ENCODE measurements at regions not wholly inside any gene's neighbourhood (a gene's known extent, or its start where the extent isn't known, plus 50 kb on each side); places are given as distances from the start of the nearest gene placed in this dataset.
"Not testable (repeated sequence)": the region's sequence is repeated elsewhere in the genome, so short reads cannot be mapped to it uniquely, and the experiment has no call there.

DNA sequence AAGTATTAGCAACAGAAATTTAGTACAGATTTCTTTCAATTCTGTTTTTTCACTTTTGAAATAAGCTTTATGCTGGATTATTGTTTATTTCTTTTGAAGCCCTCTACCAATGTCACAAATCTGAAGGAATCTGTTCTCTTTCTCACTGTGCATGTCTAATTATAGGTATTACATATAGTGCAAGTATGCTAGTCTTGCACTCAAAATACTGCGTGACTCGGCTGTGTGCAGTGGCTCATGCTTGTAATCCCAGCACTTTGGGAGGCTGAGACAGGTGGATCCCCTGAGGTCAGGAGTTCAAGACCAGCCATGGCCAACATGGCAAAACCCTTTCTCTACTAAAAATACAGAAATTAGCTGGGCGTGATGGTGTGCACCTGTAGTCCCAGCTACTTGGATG, 95.8 kb upstream of the PLAAT1 start:
- POLR2A ChIA-PET: no interaction called here
- no peak for TF ChIP-seq CTCF (IDR thresholded peaks at IDR 0.05; ENCODE audit: insufficient read depth, low read depth, low read length)
- no peak overlapping the region for H3K4me3 ChIP-seq (ENCODE audit: low read depth, low read length)
- no peak for DNase-seq (ENCODE audit: low read depth)
- no peaks in the 10 kb centered on the region for H3K36me3 ChIP-seq (ENCODE audit: control insufficient read depth, insufficient read depth, low read length)
- H3K27me3 ChIP-seq (ENCODE audit: control insufficient read depth, insufficient read depth, low read length): no peaks in the 10 kb centered on the region
- CTCF ChIA-PET: no interaction called here

DNA sequence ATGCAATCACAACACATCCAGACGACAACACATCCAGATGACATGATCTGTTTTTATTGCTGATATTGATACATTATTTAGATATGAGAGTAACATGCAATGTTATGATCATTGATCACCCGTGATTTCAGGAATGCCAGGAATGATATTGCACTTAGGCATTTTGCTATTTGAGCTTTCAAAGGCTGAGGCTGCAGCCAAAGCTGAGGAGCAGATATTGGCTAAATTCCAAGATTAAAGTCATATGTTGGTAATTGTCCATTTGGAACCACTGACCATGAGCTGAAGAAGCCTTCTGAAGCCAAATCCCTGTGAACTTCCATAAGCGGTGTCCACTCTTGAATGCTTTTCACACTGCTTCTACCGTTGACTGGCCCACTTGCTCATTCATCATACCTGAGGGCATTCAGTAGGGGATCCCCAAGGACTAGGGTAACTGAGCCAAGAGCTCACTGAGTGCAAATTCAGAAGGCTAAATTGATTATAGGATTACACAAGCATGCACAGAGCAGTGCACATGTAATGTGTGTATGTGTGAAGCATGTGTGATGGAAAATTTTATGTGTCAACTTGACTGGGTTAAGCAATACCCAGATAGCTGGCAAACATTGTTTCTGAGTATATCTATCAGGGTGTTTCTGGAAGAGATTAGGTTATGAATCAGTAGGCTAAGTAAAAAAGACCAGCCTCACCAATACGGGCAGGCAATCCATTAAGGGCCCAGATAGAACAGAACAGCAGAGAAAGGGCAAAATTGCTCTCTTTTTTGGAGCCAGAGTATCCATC, 92.1 kb upstream of the PLAAT1 start:
- no peak overlapping the region for H3K4me3 ChIP-seq (ENCODE audit: low read depth, low read length)
- ChIA-PET CTCF (no interaction called here), POLR2A (no interaction called here)
- no peaks in the 10 kb centered on the region for H3K27me3 ChIP-seq (ENCODE audit: control insufficient read depth, insufficient read depth, low read length)
- DNase-seq (ENCODE audit: low read depth): no peak
- no peaks in the 10 kb centered on the region for H3K36me3 ChIP-seq (ENCODE audit: control insufficient read depth, insufficient read depth, low read length)
- no peak for TF ChIP-seq CTCF (IDR thresholded peaks at IDR 0.05; ENCODE audit: insufficient read depth, low read depth, low read length)

DNA sequence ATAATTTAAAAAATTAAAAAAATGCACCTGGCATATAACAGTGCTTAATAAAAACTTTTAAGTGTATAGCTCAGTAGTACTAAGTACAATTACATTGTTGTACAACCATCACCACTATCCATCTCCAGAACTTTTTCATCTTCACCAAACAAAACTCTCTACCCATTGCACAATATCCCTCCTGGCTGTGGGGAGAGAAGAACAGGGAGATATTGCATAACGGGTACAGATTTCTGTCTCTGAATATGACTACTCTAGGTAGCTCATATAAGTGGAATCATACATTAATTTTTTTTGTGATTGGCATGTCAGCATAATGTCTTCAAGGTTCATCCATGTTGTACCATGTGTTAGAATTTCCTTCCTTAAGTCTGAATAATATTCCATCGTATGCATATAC, 91.0 kb upstream of the PLAAT1 start:
- ChIA-PET POLR2A (no interaction called here), CTCF (no interaction called here)
- Histone ChIP-seq H3K36me3 (ENCODE audit: control insufficient read depth, insufficient read depth, low read length) (no peaks in the 10 kb centered on the region), H3K4me3 (ENCODE audit: low read depth, low read length) (no peak overlapping the region), H3K27me3 (ENCODE audit: control insufficient read depth, insufficient read depth, low read length) (no peaks in the 10 kb centered on the region)
- DNase-seq (ENCODE audit: low read depth): no peak
- TF ChIP-seq CTCF (IDR thresholded peaks at IDR 0.05; ENCODE audit: insufficient read depth, low read depth, low read length): no peak

DNA sequence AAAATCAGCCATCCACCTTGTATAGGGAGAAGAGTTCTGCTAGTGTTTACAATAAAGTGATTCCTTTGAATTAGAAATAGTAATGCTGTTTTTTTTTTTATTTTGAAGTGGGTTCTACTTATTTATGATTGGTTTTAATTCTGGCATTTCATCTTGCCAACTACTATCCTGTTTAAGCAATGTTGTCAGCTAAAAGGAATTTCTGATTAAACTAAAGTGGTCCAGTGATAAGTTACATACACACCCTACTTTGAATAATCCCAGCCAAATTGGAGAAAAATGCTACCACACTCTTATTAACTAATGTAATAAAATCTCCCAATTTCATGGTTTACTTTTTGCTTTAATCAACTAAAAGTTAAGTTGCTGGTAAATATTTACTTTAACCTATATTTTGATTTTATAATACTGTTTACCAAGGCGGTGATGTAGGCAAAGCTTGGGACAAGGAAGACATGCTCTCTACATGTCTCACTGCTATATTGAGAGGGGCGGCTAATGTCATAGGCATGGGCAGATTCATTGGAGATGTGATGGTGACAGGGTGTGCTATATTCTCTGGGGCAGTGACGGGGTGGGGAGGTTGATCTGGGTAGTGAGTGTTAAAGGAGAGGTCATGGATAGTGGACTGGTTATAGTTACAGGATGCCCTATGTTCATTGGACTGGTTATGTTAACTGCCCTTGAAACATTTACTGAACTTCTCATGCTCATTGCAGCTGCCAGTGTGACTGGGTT, 85.8 kb upstream of the PLAAT1 start:
- CTCF ChIA-PET; DNase-seq (ENCODE audit: low read depth); POLR2A ChIA-PET; H3K27me3 ChIP-seq (ENCODE audit: control insufficient read depth, insufficient read depth, low read length); H3K36me3 ChIP-seq (ENCODE audit: control insufficient read depth, insufficient read depth, low read length); H3K4me3 ChIP-seq (ENCODE audit: low read depth, low read length): not testable (repeated sequence)

DNA sequence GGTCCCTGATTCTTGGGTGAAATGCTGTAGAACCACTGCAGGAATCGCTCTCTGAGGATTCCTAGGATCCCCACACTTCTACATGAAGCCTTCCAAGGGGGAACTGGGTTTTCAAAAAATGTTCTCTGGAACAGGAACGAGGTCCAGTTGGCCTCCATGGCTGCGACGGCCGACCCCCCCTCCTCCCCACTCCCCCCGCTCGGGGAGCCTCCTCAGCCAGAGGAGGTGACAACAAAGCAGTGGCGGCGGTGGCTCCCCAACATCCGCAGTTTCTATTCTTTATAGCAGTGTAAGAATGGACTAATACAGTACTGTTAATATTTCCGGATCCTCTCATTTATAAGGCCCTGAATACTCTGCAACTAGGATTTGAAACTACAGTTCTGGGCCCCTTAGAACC, 84.0 kb upstream of the PLAAT1 start:
- POLR2A ChIA-PET: no interaction called here
- Histone ChIP-seq H3K27me3 (ENCODE audit: control insufficient read depth, insufficient read depth, low read length) (no peaks in the 10 kb centered on the region), H3K4me3 (ENCODE audit: low read depth, low read length) (no peak overlapping the region), H3K36me3 (ENCODE audit: control insufficient read depth, insufficient read depth, low read length) (no peaks in the 10 kb centered on the region)
- CTCF ChIA-PET: no interaction called here
- no peak for TF ChIP-seq CTCF (IDR thresholded peaks at IDR 0.05; ENCODE audit: insufficient read depth, low read depth, low read length)
- DNase-seq (ENCODE audit: low read depth): no peak
